Stromal cell of bone marrow (primary cell): ENCODE measurements at regions not wholly inside any gene's neighbourhood (a gene's known extent, or its start where the extent isn't known, plus 50 kb on each side); places are given as distances from the start of the nearest gene placed in this dataset.

Source experiments
- DNase-seq: peaks from one replicate; pipeline ENCODE4 v3.0.0-alpha.2; 2012; ENCODE audit warnings: low read depth

GRCh38 chr4:125517831-125518230, 203.1 kb downstream of the FAT4 start:
- no peak for DNase-seq

- DNase-seq: no peak
Measured at GRCh38 chr4:125518281-125518680, 203.5 kb downstream of the FAT4 start.

GRCh38 chr4:125519371-125520146, 204.8 kb downstream of the FAT4 start:
- no peak for DNase-seq

GRCh38 chr4:125520258-125520990, 205.7 kb downstream of the FAT4 start:
- no peak for DNase-seq

GRCh38 chr4:125522588-125522987, 207.8 kb downstream of the FAT4 start:
- no peak for DNase-seq

- DNase-seq: no peak
Measured at GRCh38 chr4:125522992-125523391, 208.2 kb downstream of the FAT4 start.

- DNase-seq: no peak
Measured at GRCh38 chr4:125526420-125526819, 211.7 kb downstream of the FAT4 start.

GRCh38 chr4:125527681-125528080, 212.9 kb downstream of the FAT4 start:
- DNase-seq: no peak

GRCh38 chr4:125529071-125529470, 214.3 kb downstream of the FAT4 start:
- no peak for DNase-seq

- no peak for DNase-seq
Measured at GRCh38 chr4:125538670-125539069, 223.9 kb downstream of the FAT4 start.

GRCh38 chr4:125539691-125540090, 224.9 kb downstream of the FAT4 start:
- DNase-seq: no peak

GRCh38 chr4:125541836-125542385, 227.2 kb downstream of the FAT4 start:
- DNase-seq: no peak

GRCh38 chr4:125546272-125546671, 231.5 kb downstream of the FAT4 start:
- no peak for DNase-seq

- no peak for DNase-seq
Measured at GRCh38 chr4:125547836-125548235, 233.1 kb downstream of the FAT4 start.

GRCh38 chr4:125550769-125551168, 236.0 kb downstream of the FAT4 start:
- DNase-seq: no peak

GRCh38 chr4:125551466-125551865, 236.7 kb downstream of the FAT4 start:
- no peak for DNase-seq

GRCh38 chr4:125551967-125552366, 237.2 kb downstream of the FAT4 start:
- no peak for DNase-seq

GRCh38 chr4:125572601-125573000, 257.8 kb downstream of the FAT4 start:
- no peak for DNase-seq

GRCh38 chr4:125573368-125573767, 258.6 kb downstream of the FAT4 start:
- DNase-seq: no peak

GRCh38 chr4:125573786-125574185, 259.0 kb downstream of the FAT4 start:
- DNase-seq: no peak

GRCh38 chr4:125582302-125582701, 267.5 kb downstream of the FAT4 start:
- DNase-seq: no peak

GRCh38 chr4:125590158-125590557, 275.4 kb downstream of the FAT4 start:
- no peak for DNase-seq

GRCh38 chr4:125591290-125591689, 276.5 kb downstream of the FAT4 start:
- DNase-seq: no peak
